Loucy (cell line): ENCODE measurements at regions not wholly inside any gene's neighbourhood (a gene's known extent, or its start where the extent isn't known, plus 50 kb on each side); places are given as distances from the start of the nearest gene placed in this dataset.

Experiments
- EZH2phosphoT487 ChIP-seq: fragments of 200-600 bp; IDR thresholded peaks from 2 replicates; pipeline ENCODE4 v1.6.1; 2018; ENCODE audit warnings: antibody characterized with exemption, mild to moderate bottlenecking, moderate library complexity, borderline replicate concordance
- TF ChIP-seq, protein P1 (sequence below): fragments of 200-600 bp; sonication (generic); conservative IDR thresholded peaks from 2 replicates; pipeline ENCODE4 v1.5.1; 2014; ENCODE audit warnings: mild to moderate bottlenecking, antibody characterized with exemption, low read length

DNA sequence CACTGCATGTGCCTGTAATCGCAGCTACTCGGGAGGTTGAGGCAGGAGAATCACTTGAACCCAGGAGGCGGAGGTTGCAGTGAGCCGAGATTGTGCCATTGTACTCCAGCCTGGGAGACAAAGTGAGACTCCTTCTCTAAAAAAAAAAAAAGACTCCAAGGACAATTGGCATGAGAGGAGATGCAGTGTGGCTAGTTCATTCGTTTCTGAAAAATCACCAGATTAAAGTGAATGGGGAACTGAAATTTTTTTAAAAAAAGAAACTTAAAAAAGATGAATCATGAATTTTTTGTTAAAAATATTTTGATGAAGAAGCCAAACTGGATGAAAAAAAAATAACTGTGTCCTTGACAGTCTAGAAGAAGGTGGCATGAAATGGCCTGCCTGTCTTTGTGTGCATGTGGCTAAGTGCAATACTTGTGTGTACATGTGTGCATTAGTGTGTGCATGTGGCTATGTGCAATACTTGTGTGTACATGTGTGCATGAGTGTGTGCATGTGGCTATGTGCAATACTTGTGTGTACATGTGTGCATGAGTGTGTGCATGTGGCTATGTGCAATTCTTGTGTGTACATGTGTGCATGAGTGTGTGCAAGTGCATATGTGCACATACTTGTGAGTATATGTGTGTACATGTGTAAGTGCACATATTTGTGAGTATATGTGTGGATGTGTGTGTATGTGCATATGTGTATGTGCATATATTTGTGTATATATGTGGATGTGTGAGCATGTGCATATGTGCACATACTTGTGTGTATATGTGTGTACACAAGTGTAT lies 391.7 kb upstream of the KLF6 start:
- TF ChIP-seq, protein P1, sequence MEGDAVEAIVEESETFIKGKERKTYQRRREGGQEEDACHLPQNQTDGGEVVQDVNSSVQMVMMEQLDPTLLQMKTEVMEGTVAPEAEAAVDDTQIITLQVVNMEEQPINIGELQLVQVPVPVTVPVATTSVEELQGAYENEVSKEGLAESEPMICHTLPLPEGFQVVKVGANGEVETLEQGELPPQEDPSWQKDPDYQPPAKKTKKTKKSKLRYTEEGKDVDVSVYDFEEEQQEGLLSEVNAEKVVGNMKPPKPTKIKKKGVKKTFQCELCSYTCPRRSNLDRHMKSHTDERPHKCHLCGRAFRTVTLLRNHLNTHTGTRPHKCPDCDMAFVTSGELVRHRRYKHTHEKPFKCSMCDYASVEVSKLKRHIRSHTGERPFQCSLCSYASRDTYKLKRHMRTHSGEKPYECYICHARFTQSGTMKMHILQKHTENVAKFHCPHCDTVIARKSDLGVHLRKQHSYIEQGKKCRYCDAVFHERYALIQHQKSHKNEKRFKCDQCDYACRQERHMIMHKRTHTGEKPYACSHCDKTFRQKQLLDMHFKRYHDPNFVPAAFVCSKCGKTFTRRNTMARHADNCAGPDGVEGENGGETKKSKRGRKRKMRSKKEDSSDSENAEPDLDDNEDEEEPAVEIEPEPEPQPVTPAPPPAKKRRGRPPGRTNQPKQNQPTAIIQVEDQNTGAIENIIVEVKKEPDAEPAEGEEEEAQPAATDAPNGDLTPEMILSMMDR, result no peak
- no peak for TF ChIP-seq EZH2phosphoT487
